PC-3 (cell line): ENCODE measurements at regions not wholly inside any gene's neighbourhood (a gene's known extent, or its start where the extent isn't known, plus 50 kb on each side); places are given as distances from the start of the nearest gene placed in this dataset.

ENCODE experiments used
- CTCF ChIP-seq: fragments of 300-600 bp; sonication (generic); conservative IDR thresholded peaks from 2 replicates; pipeline ENCODE4 v1.5.1; 2017; ENCODE audit warnings: antibody characterized with exemption, low read depth, mild to moderate bottlenecking, low read length
- EZH2 ChIP-seq: fragments of 300-600 bp; sonication (generic); IDR thresholded peaks from one replicate; pipeline ENCODE4 v1.6.1; 2017; ENCODE audit warnings: antibody characterized with exemption, mild to moderate bottlenecking, low read length; ENCODE audit not compliant: unreplicated experiment

GRCh38 chr3:103381296-103382079 lies 946.7 kb downstream of the ZPLD1 start:
- no peak for TF ChIP-seq CTCF
- no peak for TF ChIP-seq EZH2
